PC-3 (cell line): ENCODE measurements at regions not wholly inside any gene's neighbourhood (a gene's known extent, or its start where the extent isn't known, plus 50 kb on each side); places are given as distances from the start of the nearest gene placed in this dataset.

Experiments
- EZH2 ChIP-seq: fragments of 300-600 bp; sonication (generic); IDR thresholded peaks from one replicate; pipeline ENCODE4 v1.6.1; 2017; ENCODE audit warnings: antibody characterized with exemption, mild to moderate bottlenecking, low read length; ENCODE audit not compliant: unreplicated experiment
- EZH2phosphoT487 ChIP-seq: fragments of 300-600 bp; sonication (generic); IDR thresholded peaks from 2 replicates; pipeline ENCODE4 v1.6.1; 2018; ENCODE audit warnings: mild to moderate bottlenecking, antibody characterized with exemption, low read length, borderline replicate concordance
- TF ChIP-seq, protein P1 (sequence below): fragments of 300-600 bp; sonication (generic); conservative IDR thresholded peaks from 2 replicates; pipeline ENCODE4 v1.5.1; 2017; ENCODE audit warnings: antibody characterized with exemption, low read depth, mild to moderate bottlenecking, low read length

DNA sequence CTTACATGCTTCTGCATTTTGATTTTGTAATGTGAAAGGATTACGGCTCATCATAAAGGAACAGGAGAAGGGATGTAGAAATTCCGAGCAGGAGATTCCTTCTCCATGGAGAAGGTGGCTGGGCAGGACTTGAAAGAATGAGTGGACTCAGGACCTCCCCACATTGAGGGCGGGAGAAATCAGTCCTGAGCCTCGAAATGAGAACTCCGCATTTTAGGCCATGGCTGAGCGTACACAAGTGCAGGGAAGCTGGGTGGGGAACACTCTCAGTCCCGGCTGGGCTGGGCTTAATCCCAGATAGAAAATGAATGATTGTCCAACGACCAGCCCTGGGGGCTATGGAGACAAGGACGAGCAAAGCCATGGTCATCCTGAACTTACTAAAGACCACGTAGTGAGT lies 402.3 kb upstream of the POU3F1 start:
- TF ChIP-seq EZH2 (no peak), EZH2phosphoT487 (no peak)
- TF ChIP-seq, protein P1, sequence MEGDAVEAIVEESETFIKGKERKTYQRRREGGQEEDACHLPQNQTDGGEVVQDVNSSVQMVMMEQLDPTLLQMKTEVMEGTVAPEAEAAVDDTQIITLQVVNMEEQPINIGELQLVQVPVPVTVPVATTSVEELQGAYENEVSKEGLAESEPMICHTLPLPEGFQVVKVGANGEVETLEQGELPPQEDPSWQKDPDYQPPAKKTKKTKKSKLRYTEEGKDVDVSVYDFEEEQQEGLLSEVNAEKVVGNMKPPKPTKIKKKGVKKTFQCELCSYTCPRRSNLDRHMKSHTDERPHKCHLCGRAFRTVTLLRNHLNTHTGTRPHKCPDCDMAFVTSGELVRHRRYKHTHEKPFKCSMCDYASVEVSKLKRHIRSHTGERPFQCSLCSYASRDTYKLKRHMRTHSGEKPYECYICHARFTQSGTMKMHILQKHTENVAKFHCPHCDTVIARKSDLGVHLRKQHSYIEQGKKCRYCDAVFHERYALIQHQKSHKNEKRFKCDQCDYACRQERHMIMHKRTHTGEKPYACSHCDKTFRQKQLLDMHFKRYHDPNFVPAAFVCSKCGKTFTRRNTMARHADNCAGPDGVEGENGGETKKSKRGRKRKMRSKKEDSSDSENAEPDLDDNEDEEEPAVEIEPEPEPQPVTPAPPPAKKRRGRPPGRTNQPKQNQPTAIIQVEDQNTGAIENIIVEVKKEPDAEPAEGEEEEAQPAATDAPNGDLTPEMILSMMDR = no peak
